ENCODE measurements at regions not wholly inside any gene's neighbourhood (a gene's known extent, or its start where the extent isn't known, plus 50 kb on each side); places are given as distances from the start of the nearest gene placed in this dataset.

DNA sequence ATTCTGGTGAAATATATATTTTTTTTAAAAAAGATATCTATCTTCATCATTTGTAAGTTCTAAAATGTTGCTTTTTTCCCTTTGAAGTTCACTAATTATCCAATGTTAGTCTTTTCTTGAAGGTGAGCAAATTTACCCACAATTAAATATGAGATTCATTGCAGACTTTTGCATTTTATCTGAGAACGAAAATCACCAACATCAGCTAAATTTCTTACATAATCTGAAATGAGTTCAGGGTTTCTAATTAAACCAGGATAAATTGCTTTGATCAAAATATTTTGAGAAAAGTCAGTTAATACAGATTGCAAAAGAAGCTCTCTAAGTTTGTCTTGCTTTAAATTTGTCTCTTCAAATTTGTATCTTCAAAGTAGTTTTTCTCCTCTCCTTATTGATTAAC is 486.4 kb upstream of the FSTL5 start:
- TF ChIP-seq, protein P1, sequence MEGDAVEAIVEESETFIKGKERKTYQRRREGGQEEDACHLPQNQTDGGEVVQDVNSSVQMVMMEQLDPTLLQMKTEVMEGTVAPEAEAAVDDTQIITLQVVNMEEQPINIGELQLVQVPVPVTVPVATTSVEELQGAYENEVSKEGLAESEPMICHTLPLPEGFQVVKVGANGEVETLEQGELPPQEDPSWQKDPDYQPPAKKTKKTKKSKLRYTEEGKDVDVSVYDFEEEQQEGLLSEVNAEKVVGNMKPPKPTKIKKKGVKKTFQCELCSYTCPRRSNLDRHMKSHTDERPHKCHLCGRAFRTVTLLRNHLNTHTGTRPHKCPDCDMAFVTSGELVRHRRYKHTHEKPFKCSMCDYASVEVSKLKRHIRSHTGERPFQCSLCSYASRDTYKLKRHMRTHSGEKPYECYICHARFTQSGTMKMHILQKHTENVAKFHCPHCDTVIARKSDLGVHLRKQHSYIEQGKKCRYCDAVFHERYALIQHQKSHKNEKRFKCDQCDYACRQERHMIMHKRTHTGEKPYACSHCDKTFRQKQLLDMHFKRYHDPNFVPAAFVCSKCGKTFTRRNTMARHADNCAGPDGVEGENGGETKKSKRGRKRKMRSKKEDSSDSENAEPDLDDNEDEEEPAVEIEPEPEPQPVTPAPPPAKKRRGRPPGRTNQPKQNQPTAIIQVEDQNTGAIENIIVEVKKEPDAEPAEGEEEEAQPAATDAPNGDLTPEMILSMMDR (IDR thresholded peaks at IDR 0.05; ENCODE audit: insufficient read depth, low read length, poor library complexity, severe bottlenecking) = no peak
- no peak for TF ChIP-seq EZH2phosphoT487 (conservative IDR thresholded peaks at IDR 0.05; ENCODE audit: low read length)
- H3K27ac ChIP-seq (ENCODE audit: low read depth, low read length) = no peak overlapping the region
- H3K79me2 ChIP-seq (ENCODE audit: insufficient read depth, low read length) = no peaks in the 10 kb centered on the region

DNA sequence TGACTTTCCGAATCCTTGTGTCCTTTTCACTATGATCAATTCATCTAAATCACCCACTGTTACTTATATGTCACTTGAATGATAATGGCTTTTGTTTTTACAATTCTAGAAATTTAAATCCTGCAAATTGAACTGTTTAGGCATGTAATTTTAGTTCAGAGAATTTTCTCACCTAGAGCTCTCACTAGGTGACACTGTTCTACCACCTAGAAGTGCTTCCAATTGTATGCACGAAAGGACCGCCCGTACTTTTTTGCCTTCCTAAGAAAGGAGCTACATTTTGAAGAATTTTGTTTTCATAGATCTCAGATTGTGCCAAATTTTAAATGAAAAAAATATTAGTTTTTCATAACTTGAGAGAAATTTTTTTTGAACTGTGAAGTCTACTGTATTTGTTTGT is 481.6 kb upstream of the FSTL5 start:
- H2AFZ ChIP-seq (ENCODE audit: low read depth, low read length, severe bottlenecking) = no peak overlapping the region
- H3K4me2 ChIP-seq (ENCODE audit: low read depth, low read length, poor library complexity, severe bottlenecking) = no peak overlapping the region

More for the DNA sequence above, 486.4 kb upstream of the FSTL5 start:
- Histone ChIP-seq H3F3A (ENCODE audit: insufficient read depth) (no peaks in the 10 kb centered on the region), H3K4me3 (ENCODE audit: insufficient read depth, low read length, poor library complexity, severe bottlenecking) (no peak overlapping the region), H3K4me2 (ENCODE audit: low read depth, low read length, poor library complexity, severe bottlenecking) (no peak overlapping the region), H3K9ac (ENCODE audit: low read length) (no peak overlapping the region), H4K20me1 (ENCODE audit: low read depth, low read length) (no peaks in the 10 kb centered on the region), H2AFZ (ENCODE audit: low read depth, low read length, severe bottlenecking) (no peak overlapping the region), H3K27me3 (ENCODE audit: low read length) (no peaks in the 10 kb centered on the region), H3K9me2 (replicated peaks; ENCODE audit: insufficient read depth, low read length) (no peaks in the 10 kb centered on the region), H3K36me3 (ENCODE audit: low read length) (no peaks in the 10 kb centered on the region), H3K9me3 (ENCODE audit: insufficient read depth, low read length) (no peaks in the 10 kb centered on the region)

DNA sequence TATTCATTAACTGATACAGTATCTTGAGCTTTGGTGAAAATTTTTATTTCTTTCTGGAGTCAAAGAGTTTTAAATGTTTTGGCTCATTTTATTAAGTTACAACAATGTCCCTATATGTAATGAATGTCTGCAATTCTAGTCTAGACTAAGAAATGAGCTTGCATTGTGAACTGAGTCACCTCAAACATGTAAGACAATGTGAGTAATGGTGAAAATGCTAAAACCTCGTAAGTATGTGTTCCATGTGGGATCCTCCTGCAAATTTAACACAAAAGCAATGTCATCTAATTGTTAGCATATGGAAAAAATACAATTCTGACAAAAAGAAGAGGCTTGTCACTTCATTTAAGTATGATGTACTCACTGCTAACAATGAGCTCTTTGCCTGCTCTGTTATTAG is 480.5 kb upstream of the FSTL5 start:
- Histone ChIP-seq H3K79me2 (ENCODE audit: insufficient read depth, low read length) (no peaks in the 10 kb centered on the region), H3K27me3 (ENCODE audit: low read length) (no peaks in the 10 kb centered on the region), H3F3A (ENCODE audit: insufficient read depth) (no peaks in the 10 kb centered on the region), H3K9me3 (ENCODE audit: insufficient read depth, low read length) (no peaks in the 10 kb centered on the region), H3K9me2 (replicated peaks; ENCODE audit: insufficient read depth, low read length) (no peaks in the 10 kb centered on the region), H3K27ac (ENCODE audit: low read depth, low read length) (no peak overlapping the region), H3K4me3 (ENCODE audit: insufficient read depth, low read length, poor library complexity, severe bottlenecking) (no peak overlapping the region), H3K9ac (ENCODE audit: low read length) (no peak overlapping the region), H3K4me2 (ENCODE audit: low read depth, low read length, poor library complexity, severe bottlenecking) (no peak overlapping the region), H3K36me3 (ENCODE audit: low read length) (no peaks in the 10 kb centered on the region), H4K20me1 (ENCODE audit: low read depth, low read length) (no peaks in the 10 kb centered on the region), H2AFZ (ENCODE audit: low read depth, low read length, severe bottlenecking) (no peak overlapping the region)
- TF ChIP-seq EZH2phosphoT487 (conservative IDR thresholded peaks at IDR 0.05; ENCODE audit: low read length) = no peak
- TF ChIP-seq, protein P1 (IDR thresholded peaks at IDR 0.05; ENCODE audit: insufficient read depth, low read length, poor library complexity, severe bottlenecking) = no peak

More for the DNA sequence above, 481.6 kb upstream of the FSTL5 start:
- H3K27ac ChIP-seq (ENCODE audit: low read depth, low read length) = no peak overlapping the region
- H3F3A ChIP-seq (ENCODE audit: insufficient read depth) = no peaks in the 10 kb centered on the region
- H4K20me1 ChIP-seq (ENCODE audit: low read depth, low read length) = no peaks in the 10 kb centered on the region
- no peak overlapping the region for H3K9ac ChIP-seq (ENCODE audit: low read length)
- no peaks in the 10 kb centered on the region for H3K27me3 ChIP-seq (ENCODE audit: low read length)
- no peaks in the 10 kb centered on the region for H3K9me2 ChIP-seq (replicated peaks; ENCODE audit: insufficient read depth, low read length)
- no peaks in the 10 kb centered on the region for H3K79me2 ChIP-seq (ENCODE audit: insufficient read depth, low read length)
- TF ChIP-seq EZH2phosphoT487 (conservative IDR thresholded peaks at IDR 0.05; ENCODE audit: low read length) = no peak
- TF ChIP-seq, protein P1 (IDR thresholded peaks at IDR 0.05; ENCODE audit: insufficient read depth, low read length, poor library complexity, severe bottlenecking) = no peak
- no peak overlapping the region for H3K4me3 ChIP-seq (ENCODE audit: insufficient read depth, low read length, poor library complexity, severe bottlenecking)
- H3K36me3 ChIP-seq (ENCODE audit: low read length) = no peaks in the 10 kb centered on the region
- H3K9me3 ChIP-seq (ENCODE audit: insufficient read depth, low read length) = no peaks in the 10 kb centered on the region

Data from SU-DHL-6 (cell line).